ENCODE measurements at regions not wholly inside any gene's neighbourhood (a gene's known extent, or its start where the extent isn't known, plus 50 kb on each side); places are given as distances from the start of the nearest gene placed in this dataset.

GRCh38 chr1:232274236-232274855 is 355.6 kb downstream of the SIPA1L2 start:
- Histone ChIP-seq H3K9me3 (ENCODE audit: low read depth) (no peaks in the 10 kb centered on the region), H3K36me3 (no peaks in the 10 kb centered on the region), H3K4me3 (no peak overlapping the region), H3K4me1 (ENCODE audit: low read depth) (no peaks in the 10 kb centered on the region), H3K27ac (no peak overlapping the region), H3K27me3 (no peaks in the 10 kb centered on the region)
- no peak for TF ChIP-seq CTCF (IDR thresholded peaks at IDR 0.05; ENCODE audit: low read depth, low read length)
- peak in 1 of 2 donors; percentile 95 for DNase-seq (ENCODE audit: low read depth in 1 of 2, low spot score in 1 of 2)

- H3K36me3 ChIP-seq = no peaks in the 10 kb centered on the region
- no peak overlapping the region for H3K27ac ChIP-seq
- H3K27me3 ChIP-seq = no peaks in the 10 kb centered on the region
- no peak overlapping the region for H3K4me3 ChIP-seq
- no peak for TF ChIP-seq CTCF (IDR thresholded peaks at IDR 0.05; ENCODE audit: low read depth, low read length)
- H3K9me3 ChIP-seq (ENCODE audit: low read depth) = no peaks in the 10 kb centered on the region
- H3K4me1 ChIP-seq (ENCODE audit: low read depth) = no peaks in the 10 kb centered on the region
- peak in 1 of 2 donors; percentile 45 for DNase-seq (ENCODE audit: low read depth in 1 of 2, low spot score in 1 of 2)
Observed at GRCh38 chr1:232273011-232273410, 356.9 kb downstream of the SIPA1L2 start.

GRCh38 chr1:232271991-232272589 is 357.8 kb downstream of the SIPA1L2 start:
- Histone ChIP-seq H3K9me3 (ENCODE audit: low read depth) (no peaks in the 10 kb centered on the region), H3K4me3 (no peak overlapping the region), H3K36me3 (no peaks in the 10 kb centered on the region), H3K27ac (no peak overlapping the region), H3K4me1 (ENCODE audit: low read depth) (no peaks in the 10 kb centered on the region), H3K27me3 (no peaks in the 10 kb centered on the region)
- no peak for TF ChIP-seq CTCF (IDR thresholded peaks at IDR 0.05; ENCODE audit: low read depth, low read length)
- peak in 1 of 2 donors; percentile 86 for DNase-seq (ENCODE audit: low read depth in 1 of 2, low spot score in 1 of 2)

GRCh38 chr1:232271299-232271698 is 358.6 kb downstream of the SIPA1L2 start:
- DNase-seq (ENCODE audit: low read depth in 1 of 2, low spot score in 1 of 2) = no peak
- Histone ChIP-seq H3K27me3 (no peaks in the 10 kb centered on the region), H3K4me3 (no peak overlapping the region), H3K27ac (no peak overlapping the region), H3K36me3 (no peaks in the 10 kb centered on the region), H3K9me3 (ENCODE audit: low read depth) (no peaks in the 10 kb centered on the region), H3K4me1 (ENCODE audit: low read depth) (no peaks in the 10 kb centered on the region)
- no peak for TF ChIP-seq CTCF (IDR thresholded peaks at IDR 0.05; ENCODE audit: low read depth, low read length)

- no peaks in the 10 kb centered on the region for H3K27me3 ChIP-seq
- H3K4me3 ChIP-seq = no peak overlapping the region
- no peaks in the 10 kb centered on the region for H3K9me3 ChIP-seq (ENCODE audit: low read depth)
- H3K4me1 ChIP-seq (ENCODE audit: low read depth) = no peaks in the 10 kb centered on the region
- H3K27ac ChIP-seq = no peak overlapping the region
- DNase-seq (ENCODE audit: low read depth in 1 of 2, low spot score in 1 of 2) = no peak
- no peak for TF ChIP-seq CTCF (IDR thresholded peaks at IDR 0.05; ENCODE audit: low read depth, low read length)
- H3K36me3 ChIP-seq = no peaks in the 10 kb centered on the region
Observed at GRCh38 chr1:232269988-232270387, 359.9 kb downstream of the SIPA1L2 start.

Data from cardiac muscle cell (in vitro differentiated cells and primary cell).